Endothelial cell (in vitro differentiated cells): ENCODE measurements at regions not wholly inside any gene's neighbourhood (a gene's known extent, or its start where the extent isn't known, plus 50 kb on each side); places are given as distances from the start of the nearest gene placed in this dataset.

Experiments
- DNase-seq: peaks from one replicate; pipeline ENCODE4 v3.0.0; 2021; ENCODE audit warnings: low spot score
- H3K27ac Mint-ChIP-seq: one replicate; pipeline ENCODE4 v1.8.0; 2021; ENCODE audit warnings: mixed read lengths, inconsistent platforms; ENCODE audit not compliant: unreplicated experiment
- H3K27me3 Mint-ChIP-seq: one replicate; pipeline ENCODE4 v1.8.0; 2021; ENCODE audit warnings: mild to moderate bottlenecking, moderate library complexity, mixed read lengths, inconsistent platforms; ENCODE audit not compliant: unreplicated experiment
- H3K36me3 Mint-ChIP-seq: one replicate; pipeline ENCODE4 v1.8.0; 2021; ENCODE audit warnings: mild to moderate bottlenecking, low read depth, mixed read lengths, inconsistent platforms; ENCODE audit not compliant: unreplicated experiment
- H3K4me1 Mint-ChIP-seq: one replicate; pipeline ENCODE4 v1.8.0; 2021; ENCODE audit warnings: mild to moderate bottlenecking, mixed read lengths, inconsistent platforms; ENCODE audit not compliant: unreplicated experiment
- H3K4me3 Mint-ChIP-seq: one replicate; pipeline ENCODE4 v1.8.0; 2021; ENCODE audit warnings: mild to moderate bottlenecking, mixed read lengths, inconsistent platforms; ENCODE audit not compliant: unreplicated experiment
- H3K9me3 Mint-ChIP-seq: one replicate; pipeline ENCODE4 v1.8.0; 2021; ENCODE audit warnings: mixed read lengths, inconsistent platforms; ENCODE audit not compliant: unreplicated experiment
- CTCF ChIP-seq: fragments of 200-600 bp; sonication (generic); IDR thresholded peaks from one replicate; pipeline ENCODE4 v1.5.0; 2021; ENCODE audit warnings: antibody characterized with exemption; ENCODE audit not compliant: unreplicated experiment

- DNase-seq = peak; percentile 73
- peak; percentile 95 for TF ChIP-seq CTCF
- Mint-ChIP-seq H3K4me1 (no peaks in the 10 kb centered on the region), H3K36me3 (no peaks in the 10 kb centered on the region), H3K4me3 (no peak overlapping the region), H3K9me3 (no peaks in the 10 kb centered on the region), H3K27ac (no peak overlapping the region), H3K27me3 (no peaks in the 10 kb centered on the region)
These were observed 120.0 kb upstream of the PLPP4 start for GRCh38 chr10:120336911-120337540.

GRCh38 chr10:120342115-120342714 lies 114.8 kb upstream of the PLPP4 start:
- H3K9me3 Mint-ChIP-seq = no peaks in the 10 kb centered on the region
- no peak for TF ChIP-seq CTCF
- no peak overlapping the region for H3K4me3 Mint-ChIP-seq
- DNase-seq = no peak
- H3K27me3 Mint-ChIP-seq = no peaks in the 10 kb centered on the region
- no peak overlapping the region for H3K27ac Mint-ChIP-seq
- peaks cover 4% of the 10 kb centered on the region for H3K4me1 Mint-ChIP-seq
- H3K36me3 Mint-ChIP-seq = no peaks in the 10 kb centered on the region

DNA sequence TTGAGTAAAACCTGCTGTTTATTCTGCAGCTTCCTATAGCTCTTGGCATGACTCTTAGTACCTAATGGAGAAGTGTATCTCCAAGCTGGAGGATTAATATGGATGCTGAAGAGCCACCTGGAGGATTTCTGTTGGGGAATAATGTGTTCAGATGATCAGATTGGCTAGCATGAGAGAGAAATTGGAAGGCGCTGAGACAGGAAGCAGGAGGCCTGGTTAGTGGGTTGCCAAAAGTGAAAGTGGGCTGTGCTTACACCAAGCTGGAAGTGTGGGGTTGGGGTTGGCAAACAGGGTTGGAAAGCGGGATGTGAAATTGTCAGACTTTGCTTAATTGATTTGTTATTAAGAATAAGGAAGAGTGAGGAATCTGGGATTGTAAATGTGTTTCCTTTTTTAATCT lies 111.8 kb upstream of the PLPP4 start:
- Mint-ChIP-seq H3K36me3 (no peaks in the 10 kb centered on the region), H3K9me3 (no peaks in the 10 kb centered on the region), H3K4me3 (no peak overlapping the region), H3K4me1 (peaks cover 4% of the 10 kb centered on the region), H3K27me3 (no peaks in the 10 kb centered on the region), H3K27ac (no peak overlapping the region)
- TF ChIP-seq CTCF = no peak
- DNase-seq = no peak

DNA sequence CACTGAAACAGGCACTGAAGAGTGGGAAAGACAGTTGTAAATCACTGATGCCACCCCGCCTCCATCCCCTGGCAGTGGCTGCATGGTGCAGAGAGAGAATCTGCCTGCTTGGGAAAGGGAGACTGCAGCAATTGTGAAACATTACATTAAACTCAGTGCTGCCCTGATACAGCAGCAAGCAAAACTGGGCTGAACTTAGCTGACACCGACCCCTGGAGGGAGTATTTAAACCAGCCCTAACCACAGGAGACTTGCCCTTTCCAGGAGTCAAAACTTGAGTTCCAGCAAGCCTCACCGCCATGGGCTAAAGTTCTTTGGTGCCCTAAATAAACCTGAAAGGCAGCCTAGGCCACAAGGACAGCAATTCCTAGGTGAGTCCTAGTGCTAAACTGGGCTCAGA lies 109.4 kb upstream of the PLPP4 start:
- no peak for DNase-seq
- peaks cover 4% of the 10 kb centered on the region for H3K4me1 Mint-ChIP-seq
- no peaks in the 10 kb centered on the region for H3K9me3 Mint-ChIP-seq
- H3K27ac Mint-ChIP-seq = no peak overlapping the region
- H3K36me3 Mint-ChIP-seq = no peaks in the 10 kb centered on the region
- H3K27me3 Mint-ChIP-seq = no peaks in the 10 kb centered on the region
- TF ChIP-seq CTCF = no peak
- no peak overlapping the region for H3K4me3 Mint-ChIP-seq

DNA sequence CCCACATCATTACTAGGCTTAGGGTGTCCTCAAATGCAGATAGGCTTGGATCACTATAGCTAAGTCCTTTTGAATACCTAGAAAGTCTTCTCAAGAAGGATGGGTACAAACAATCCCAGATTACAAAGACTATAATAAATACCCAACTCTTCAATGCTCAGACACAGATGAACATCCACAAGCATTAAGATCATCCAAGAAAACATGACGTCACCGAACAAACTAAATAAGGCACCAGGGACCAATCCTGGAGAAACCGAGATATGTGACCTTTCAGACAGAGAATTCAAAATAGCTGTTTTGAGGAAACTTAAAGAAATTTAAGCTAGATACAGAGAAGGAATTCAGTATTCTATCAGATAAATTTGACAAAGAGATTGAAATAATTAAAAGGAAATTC lies 108.0 kb upstream of the PLPP4 start:
- H3K36me3 Mint-ChIP-seq = no peaks in the 10 kb centered on the region
- no peaks in the 10 kb centered on the region for H3K9me3 Mint-ChIP-seq
- no peak for TF ChIP-seq CTCF
- peaks cover 4% of the 10 kb centered on the region for H3K4me1 Mint-ChIP-seq
- H3K4me3 Mint-ChIP-seq = no peak overlapping the region
- H3K27me3 Mint-ChIP-seq = no peaks in the 10 kb centered on the region
- H3K27ac Mint-ChIP-seq = no peak overlapping the region
- no peak for DNase-seq
